B cell (primary cell): ENCODE measurements at regions not wholly inside any gene's neighbourhood (a gene's known extent, or its start where the extent isn't known, plus 50 kb on each side); places are given as distances from the start of the nearest gene placed in this dataset.

Experiments
- EZH2 ChIP-seq: IDR thresholded peaks from 2 replicates; pipeline ENCODE4 v1.6.1; 2012; ENCODE audit warnings: borderline replicate concordance, low read depth, mild to moderate bottlenecking, moderate library complexity, low read length; ENCODE audit not compliant: insufficient read depth, poor library complexity, severe bottlenecking
- TF ChIP-seq, protein P1 (sequence below): fragments of 200-600 bp; IDR thresholded peaks from one replicate; pipeline ENCODE4 v1.8.0; 2022; ENCODE audit warnings: antibody characterized with exemption, mild to moderate bottlenecking

- TF ChIP-seq, protein P1, sequence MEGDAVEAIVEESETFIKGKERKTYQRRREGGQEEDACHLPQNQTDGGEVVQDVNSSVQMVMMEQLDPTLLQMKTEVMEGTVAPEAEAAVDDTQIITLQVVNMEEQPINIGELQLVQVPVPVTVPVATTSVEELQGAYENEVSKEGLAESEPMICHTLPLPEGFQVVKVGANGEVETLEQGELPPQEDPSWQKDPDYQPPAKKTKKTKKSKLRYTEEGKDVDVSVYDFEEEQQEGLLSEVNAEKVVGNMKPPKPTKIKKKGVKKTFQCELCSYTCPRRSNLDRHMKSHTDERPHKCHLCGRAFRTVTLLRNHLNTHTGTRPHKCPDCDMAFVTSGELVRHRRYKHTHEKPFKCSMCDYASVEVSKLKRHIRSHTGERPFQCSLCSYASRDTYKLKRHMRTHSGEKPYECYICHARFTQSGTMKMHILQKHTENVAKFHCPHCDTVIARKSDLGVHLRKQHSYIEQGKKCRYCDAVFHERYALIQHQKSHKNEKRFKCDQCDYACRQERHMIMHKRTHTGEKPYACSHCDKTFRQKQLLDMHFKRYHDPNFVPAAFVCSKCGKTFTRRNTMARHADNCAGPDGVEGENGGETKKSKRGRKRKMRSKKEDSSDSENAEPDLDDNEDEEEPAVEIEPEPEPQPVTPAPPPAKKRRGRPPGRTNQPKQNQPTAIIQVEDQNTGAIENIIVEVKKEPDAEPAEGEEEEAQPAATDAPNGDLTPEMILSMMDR: no peak
- no peak for TF ChIP-seq EZH2
Observed at GRCh38 chr9:26574898-26575440, 317.6 kb downstream of the CAAP1 start.
